ENCODE measurements at regions not wholly inside any gene's neighbourhood (a gene's known extent, or its start where the extent isn't known, plus 50 kb on each side); places are given as distances from the start of the nearest gene placed in this dataset.

DNA sequence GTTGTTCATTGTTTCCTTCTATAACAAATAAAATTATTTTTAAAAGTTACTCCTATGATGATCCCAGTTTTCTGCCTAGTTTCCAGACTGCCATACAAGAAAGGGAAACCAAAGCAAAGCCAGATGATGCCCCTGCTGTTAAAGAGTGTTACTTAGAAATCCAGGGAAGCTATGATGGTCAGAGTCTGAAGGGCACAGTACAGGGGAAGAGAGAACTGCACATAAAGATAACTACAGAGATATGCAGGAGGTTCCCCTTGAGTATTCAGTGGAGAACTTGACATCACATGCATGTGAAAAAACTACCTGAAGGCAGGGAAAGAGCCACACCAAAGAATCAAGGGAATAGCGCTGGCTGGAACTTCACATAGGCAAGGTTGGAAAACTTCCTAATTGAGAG lies 494.2 kb upstream of the FSTL5 start:
- no TSS peak for BruUV-seq (replicated peaks)
- ATAC-seq, result no peak

More for the DNA sequence above, 494.2 kb upstream of the FSTL5 start:
- ChIA-PET POLR2A (no interaction called here), SMC1A (ENCODE audit: uncharacterized antibody, unreplicated experiment) (no interaction called here), CTCF (no interaction called here), RAD21 (ENCODE audit: unreplicated experiment) (no interaction called here)
- no peak for DNase-seq (ENCODE audit: low read depth, low spot score)
- H3K4me2 ChIP-seq (ENCODE audit: control insufficient read depth, insufficient read depth), result no peak overlapping the region
- no peaks in the 10 kb centered on the region for H3K9me3 ChIP-seq (replicated peaks; ENCODE audit: control insufficient read depth, insufficient read depth, low read length)
- no peaks in the 10 kb centered on the region for H4K20me1 ChIP-seq (ENCODE audit: control insufficient read depth, insufficient read depth)
- no peaks in the 10 kb centered on the region for H3K4me1 ChIP-seq (ENCODE audit: control insufficient read depth, insufficient read depth, low read length)
- H3K27me3 ChIP-seq (replicated peaks in 1 of 2; ENCODE audit: control insufficient read depth in 2 of 2, insufficient read depth in 2 of 2, low read length in 1 of 2), result no peaks in the 10 kb centered on the region
- H3K4me3 ChIP-seq, result no peak overlapping the region
- intact Hi-C loops (cut with micrococcal nuclease; ENCODE audit: unreplicated experiment), result no loop called here
- TF ChIP-seq, protein P1, sequence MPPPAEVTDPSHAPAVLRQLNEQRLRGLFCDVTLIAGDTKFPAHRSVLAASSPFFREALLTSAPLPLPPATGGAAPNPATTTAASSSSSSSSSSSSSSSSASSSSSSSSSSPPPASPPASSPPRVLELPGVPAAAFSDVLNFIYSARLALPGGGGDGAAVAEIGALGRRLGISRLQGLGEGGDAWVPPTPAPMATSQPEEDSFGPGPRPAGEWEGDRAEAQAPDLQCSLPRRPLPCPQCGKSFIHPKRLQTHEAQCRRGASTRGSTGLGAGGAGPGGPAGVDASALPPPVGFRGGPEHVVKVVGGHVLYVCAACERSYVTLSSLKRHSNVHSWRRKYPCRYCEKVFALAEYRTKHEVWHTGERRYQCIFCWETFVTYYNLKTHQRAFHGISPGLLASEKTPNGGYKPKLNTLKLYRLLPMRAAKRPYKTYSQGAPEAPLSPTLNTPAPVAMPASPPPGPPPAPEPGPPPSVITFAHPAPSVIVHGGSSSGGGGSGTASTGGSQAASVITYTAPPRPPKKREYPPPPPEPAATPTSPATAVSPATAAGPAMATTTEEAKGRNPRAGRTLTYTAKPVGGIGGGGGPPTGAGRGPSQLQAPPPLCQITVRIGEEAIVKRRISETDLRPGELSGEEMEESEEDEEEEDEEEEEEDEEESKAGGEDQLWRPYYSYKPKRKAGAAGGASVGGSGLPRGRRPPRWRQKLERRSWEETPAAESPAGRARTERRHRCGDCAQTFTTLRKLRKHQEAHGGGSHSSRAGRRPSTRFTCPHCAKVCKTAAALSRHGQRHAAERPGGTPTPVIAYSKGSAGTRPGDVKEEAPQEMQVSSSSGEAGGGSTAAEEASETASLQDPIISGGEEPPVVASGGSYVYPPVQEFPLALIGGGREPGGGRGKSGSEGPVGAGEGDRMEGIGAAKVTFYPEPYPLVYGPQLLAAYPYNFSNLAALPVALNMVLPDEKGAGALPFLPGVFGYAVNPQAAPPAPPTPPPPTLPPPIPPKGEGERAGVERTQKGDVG (CRISPR knock-in tag; IDR thresholded peaks at IDR 0.05), result no peak
- no peak for TF ChIP-seq NFYB (IDR thresholded peaks at IDR 0.05; ENCODE audit: insufficient read depth, low read depth, low read length)
- TF ChIP-seq LARP7 (IDR thresholded peaks at IDR 0.05), result no peak
- TF ChIP-seq CHD4 (IDR thresholded peaks at IDR 0.05), result no peak
- TF ChIP-seq POLR2AphosphoS2 (IDR thresholded peaks at IDR 0.05; ENCODE audit: low read depth, low read length), result no peak
- TF ChIP-seq CBFB (IDR thresholded peaks at IDR 0.05; ENCODE audit: low read depth), result no peak
- no peak for TF ChIP-seq IRF4 (IDR thresholded peaks at IDR 0.05; ENCODE audit: low read depth, low read length)
- no peak for TF ChIP-seq STAT3 (IDR thresholded peaks at IDR 0.05; ENCODE audit: low read depth, low read length)
- TF ChIP-seq, protein P2, sequence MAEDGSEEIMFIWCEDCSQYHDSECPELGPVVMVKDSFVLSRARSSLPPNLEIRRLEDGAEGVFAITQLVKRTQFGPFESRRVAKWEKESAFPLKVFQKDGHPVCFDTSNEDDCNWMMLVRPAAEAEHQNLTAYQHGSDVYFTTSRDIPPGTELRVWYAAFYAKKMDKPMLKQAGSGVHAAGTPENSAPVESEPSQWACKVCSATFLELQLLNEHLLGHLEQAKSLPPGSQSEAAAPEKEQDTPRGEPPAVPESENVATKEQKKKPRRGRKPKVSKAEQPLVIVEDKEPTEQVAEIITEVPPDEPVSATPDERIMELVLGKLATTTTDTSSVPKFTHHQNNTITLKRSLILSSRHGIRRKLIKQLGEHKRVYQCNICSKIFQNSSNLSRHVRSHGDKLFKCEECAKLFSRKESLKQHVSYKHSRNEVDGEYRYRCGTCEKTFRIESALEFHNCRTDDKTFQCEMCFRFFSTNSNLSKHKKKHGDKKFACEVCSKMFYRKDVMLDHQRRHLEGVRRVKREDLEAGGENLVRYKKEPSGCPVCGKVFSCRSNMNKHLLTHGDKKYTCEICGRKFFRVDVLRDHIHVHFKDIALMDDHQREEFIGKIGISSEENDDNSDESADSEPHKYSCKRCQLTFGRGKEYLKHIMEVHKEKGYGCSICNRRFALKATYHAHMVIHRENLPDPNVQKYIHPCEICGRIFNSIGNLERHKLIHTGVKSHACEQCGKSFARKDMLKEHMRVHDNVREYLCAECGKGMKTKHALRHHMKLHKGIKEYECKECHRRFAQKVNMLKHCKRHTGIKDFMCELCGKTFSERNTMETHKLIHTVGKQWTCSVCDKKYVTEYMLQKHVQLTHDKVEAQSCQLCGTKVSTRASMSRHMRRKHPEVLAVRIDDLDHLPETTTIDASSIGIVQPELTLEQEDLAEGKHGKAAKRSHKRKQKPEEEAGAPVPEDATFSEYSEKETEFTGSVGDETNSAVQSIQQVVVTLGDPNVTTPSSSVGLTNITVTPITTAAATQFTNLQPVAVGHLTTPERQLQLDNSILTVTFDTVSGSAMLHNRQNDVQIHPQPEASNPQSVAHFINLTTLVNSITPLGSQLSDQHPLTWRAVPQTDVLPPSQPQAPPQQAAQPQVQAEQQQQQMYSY (CRISPR knock-in tag; IDR thresholded peaks at IDR 0.05), result no peak
- TF ChIP-seq, protein P3, sequence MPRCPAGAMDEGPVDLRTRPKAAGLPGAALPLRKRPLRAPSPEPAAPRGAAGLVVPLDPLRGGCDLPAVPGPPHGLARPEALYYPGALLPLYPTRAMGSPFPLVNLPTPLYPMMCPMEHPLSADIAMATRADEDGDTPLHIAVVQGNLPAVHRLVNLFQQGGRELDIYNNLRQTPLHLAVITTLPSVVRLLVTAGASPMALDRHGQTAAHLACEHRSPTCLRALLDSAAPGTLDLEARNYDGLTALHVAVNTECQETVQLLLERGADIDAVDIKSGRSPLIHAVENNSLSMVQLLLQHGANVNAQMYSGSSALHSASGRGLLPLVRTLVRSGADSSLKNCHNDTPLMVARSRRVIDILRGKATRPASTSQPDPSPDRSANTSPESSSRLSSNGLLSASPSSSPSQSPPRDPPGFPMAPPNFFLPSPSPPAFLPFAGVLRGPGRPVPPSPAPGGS (IDR thresholded peaks at IDR 0.05; ENCODE audit: borderline replicate concordance, insufficient read depth, low read depth, low read length, poor library complexity, severe bottlenecking), result no peak
- TF ChIP-seq SUPT20H (IDR thresholded peaks at IDR 0.05; ENCODE audit: borderline replicate concordance, control insufficient read depth, low read depth, low read length), result no peak
- no peak for TF ChIP-seq RFX5 (IDR thresholded peaks at IDR 0.05; ENCODE audit: low read depth, low read length)
- in situ Hi-C loops (cut with MboI), result no loop called here
- 91% methylated on average over 1 of the region's 1 CpG for WGBS (ENCODE audit: insufficient coverage, insufficient replicate concordance, low lambda C conversion rate, missing lambda C conversion rate)
- no peak overlapping the region for H3K9ac ChIP-seq (ENCODE audit: control insufficient read depth, insufficient read depth, low read length)
- FAIRE-seq, result no peak
- no peaks in the 10 kb centered on the region for H3K36me3 ChIP-seq (ENCODE audit: control insufficient read depth in 2 of 2, insufficient read depth in 2 of 2, low read length in 1 of 2)
- H2AFZ ChIP-seq (ENCODE audit: control insufficient read depth, low read depth, low read length), result no peak overlapping the region
- no peaks in the 10 kb centered on the region for H3K79me2 ChIP-seq (ENCODE audit: control insufficient read depth, insufficient read depth, low read length)
- no peak overlapping the region for H3K27ac ChIP-seq (ENCODE audit: control insufficient read depth, insufficient read depth)

All from GM12878 (cell line).